GM23338 (cell line): ENCODE measurements at regions not wholly inside any gene's neighbourhood (a gene's known extent, or its start where the extent isn't known, plus 50 kb on each side); places are given as distances from the start of the nearest gene placed in this dataset.

Source experiments
- ATAC-seq: fragments of 200-7000 bp; cut with Tn5 transposase; 3 replicates; pipeline ENCODE4 v1.9.1; 2020
- DNase-seq: peaks from one replicate; pipeline ENCODE4 v3.0.0-alpha.2; 2015; ENCODE audit warnings: low spot score
- H2AFZ ChIP-seq: fragments of 200-600 bp; sonication (generic); 2 replicates; pipeline ENCODE4 v1.8.0; 2016; ENCODE audit warnings: antibody characterized with exemption, mild to moderate bottlenecking, moderate library complexity
- H3F3A ChIP-seq: fragments of 200-600 bp; sonication (generic); replicated peaks from 2 replicates; pipeline ENCODE4 v1.8.0; 2017; ENCODE audit warnings: antibody characterized with exemption, mixed run types, low read depth
- H3K27ac ChIP-seq: fragments of 200-600 bp; sonication (generic); 2 replicates; pipeline ENCODE4 v1.6.1; 2016; ENCODE audit warnings: low read depth
- H3K27me3 ChIP-seq: fragments of 200-600 bp; sonication (generic); 2 replicates; pipeline ENCODE4 v1.8.0; 2016; ENCODE audit warnings: mild to moderate bottlenecking, mixed run types, moderate library complexity; ENCODE audit not compliant: insufficient read depth
- H3K36me3 ChIP-seq: fragments of 200-600 bp; sonication (generic); 2 replicates; pipeline ENCODE4 v1.8.0; 2016; ENCODE audit warnings: mild to moderate bottlenecking; ENCODE audit not compliant: insufficient read depth
- H3K4me1 ChIP-seq: fragments of 200-600 bp; sonication (generic); 2 replicates; pipeline ENCODE4 v1.8.0; 2016; ENCODE audit warnings: mild to moderate bottlenecking, moderate library complexity; ENCODE audit not compliant: insufficient read depth
- H3K4me2 ChIP-seq: fragments of 200-600 bp; sonication (generic); 2 replicates; pipeline ENCODE4 v1.7.1; 2017; ENCODE audit warnings: mixed run types
- H3K4me3 ChIP-seq: fragments of 200-600 bp; sonication (generic); 2 replicates; pipeline ENCODE4 v1.6.1; 2016; ENCODE audit warnings: mixed run types
- H3K79me2 ChIP-seq: fragments of 200-600 bp; sonication (generic); replicated peaks from 2 replicates; pipeline ENCODE4 v1.8.0; 2017; ENCODE audit warnings: mild to moderate bottlenecking; ENCODE audit not compliant: insufficient read depth
- H3K9me2 ChIP-seq: fragments of 200-600 bp; sonication (generic); 2 replicates; pipeline ENCODE4 v1.8.0; 2017; ENCODE audit not compliant: insufficient read depth
- H4K20me1 ChIP-seq: fragments of 200-600 bp; sonication (generic); replicated peaks from 2 replicates; pipeline ENCODE4 v1.8.0; 2017; ENCODE audit warnings: mild to moderate bottlenecking; ENCODE audit not compliant: insufficient read depth
- H3K27ac Mint-ChIP-seq: 2 replicates; pipeline ENCODE4 v1.8.0; 2020; ENCODE audit warnings: inconsistent platforms, mild to moderate bottlenecking, moderate library complexity, mixed read lengths
- H3K27me3 Mint-ChIP-seq: 3 replicates; pipeline ENCODE4 v1.8.0; 2022; ENCODE audit warnings: low read depth, mild to moderate bottlenecking, moderate library complexity, mixed read lengths, inconsistent platforms; ENCODE audit not compliant: insufficient read depth, poor library complexity
- H3K36me3 Mint-ChIP-seq: 3 replicates; pipeline ENCODE4 v1.8.0; 2021; ENCODE audit warnings: low read depth, mild to moderate bottlenecking, inconsistent platforms, moderate library complexity, mixed read lengths
- H3K4me1 Mint-ChIP-seq: 3 replicates; pipeline ENCODE4 v1.8.0; 2020; ENCODE audit warnings: mild to moderate bottlenecking, inconsistent platforms, mixed read lengths
- H3K4me3 Mint-ChIP-seq: 3 replicates; pipeline ENCODE4 v1.8.0; 2021; ENCODE audit warnings: moderate library complexity, mild to moderate bottlenecking, inconsistent platforms, mixed read lengths
- H3K9me3 Mint-ChIP-seq: 3 replicates; pipeline ENCODE4 v1.8.0; 2020; ENCODE audit warnings: moderate library complexity, mild to moderate bottlenecking, inconsistent platforms, mixed read lengths
- EZH2 ChIP-seq: fragments of 200-600 bp; sonication (generic); IDR thresholded peaks from one replicate; pipeline ENCODE4 v1.8.0; 2017; ENCODE audit warnings: antibody characterized with exemption, mild to moderate bottlenecking, low read depth; ENCODE audit not compliant: unreplicated experiment
- POLR2AphosphoS5 ChIP-seq: IDR thresholded peaks from 2 replicates; pipeline ENCODE4 v1.6.1; 2016; ENCODE audit warnings: antibody characterized with exemption, low read depth
- STAT1 ChIP-seq: IDR thresholded peaks from one replicate; pipeline ENCODE4 v1.6.1; 2016; ENCODE audit warnings: antibody characterized with exemption; ENCODE audit not compliant: unreplicated experiment
- ZNF462 ChIP-seq: fragments of 250-450 bp; sonication (Bioruptor Pico); IDR thresholded peaks from 2 replicates; pipeline ENCODE4 v1.5.0; 2020; ENCODE audit warnings: mild to moderate bottlenecking, moderate library complexity
- TF ChIP-seq, protein P1 (sequence below): IDR thresholded peaks from one replicate; pipeline ENCODE4 v1.6.1; 2018; ENCODE audit warnings: antibody characterized with exemption; ENCODE audit not compliant: unreplicated experiment

DNA sequence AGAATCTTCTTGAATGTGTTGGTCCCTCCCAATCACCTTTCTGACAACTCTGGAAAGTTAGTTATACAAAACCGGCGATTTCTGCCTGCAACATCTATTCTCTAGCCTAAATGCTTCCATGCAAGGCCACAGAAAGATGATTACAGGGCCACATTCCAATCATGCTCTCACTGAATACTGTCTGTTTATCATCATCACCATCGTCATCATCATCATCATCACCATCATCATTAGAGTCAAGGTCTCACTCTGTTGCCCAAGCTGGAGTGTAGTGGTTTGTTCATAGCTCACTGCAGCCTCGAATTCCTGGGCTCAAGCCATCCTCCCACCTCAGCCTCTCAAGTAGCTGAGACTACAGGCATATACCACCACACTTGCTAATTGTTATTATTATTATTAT lies 521.2 kb upstream of the DAB1 start (continued):
- no peak for TF ChIP-seq ZNF462

DNA sequence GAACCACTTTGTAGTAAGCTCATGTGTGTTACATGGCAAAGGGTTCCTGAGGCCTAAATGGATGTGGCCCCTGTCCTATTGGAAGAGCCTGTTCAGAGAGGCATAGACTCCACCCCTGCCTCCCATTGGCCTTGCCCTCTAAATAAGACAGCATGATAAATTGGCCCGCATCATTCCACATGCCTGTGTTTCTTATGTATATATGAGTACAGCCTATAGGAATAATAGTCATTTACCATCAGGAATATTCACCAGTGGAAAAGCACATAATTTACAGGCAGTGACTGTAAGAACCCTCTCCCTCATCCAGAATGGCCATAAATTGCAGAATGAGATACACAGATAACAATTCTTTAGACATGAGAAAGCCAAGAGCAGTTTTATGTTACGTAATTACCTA lies 519.5 kb upstream of the DAB1 start:
- Histone ChIP-seq H3K27me3 (no peaks in the 10 kb centered on the region), H3K36me3 (no peaks in the 10 kb centered on the region), H3F3A (0 out of 2 replicates have a peak, but pooled peaks cover 2% of the 10 kb centered on the region), H3K9me2 (0 out of 2 replicates have a peak, but pooled peaks cover 4% of the 10 kb centered on the region), H3K4me1 (no peaks in the 10 kb centered on the region), H3K79me2 (no peaks in the 10 kb centered on the region), H3K4me2 (no peak overlapping the region), H3K4me3 (no peak overlapping the region), H2AFZ (no peak overlapping the region), H3K27ac (no peak overlapping the region), H4K20me1 (no peaks in the 10 kb centered on the region)
- Mint-ChIP-seq H3K4me1 (no peaks in the 10 kb centered on the region; the same call in 2 of the 3 replicates), H3K27ac (no peak overlapping the region), H3K4me3 (no peak overlapping the region), H3K9me3 (no peaks in the 10 kb centered on the region), H3K36me3 (no peaks in the 10 kb centered on the region), H3K27me3 (peaks cover 2% of the 10 kb centered on the region)
- DNase-seq (no peak), ATAC-seq (no peak)
- TF ChIP-seq EZH2 (no peak), STAT1 (no peak), ZNF462 (no peak), POLR2AphosphoS5 (no peak)
- TF ChIP-seq, protein P1, sequence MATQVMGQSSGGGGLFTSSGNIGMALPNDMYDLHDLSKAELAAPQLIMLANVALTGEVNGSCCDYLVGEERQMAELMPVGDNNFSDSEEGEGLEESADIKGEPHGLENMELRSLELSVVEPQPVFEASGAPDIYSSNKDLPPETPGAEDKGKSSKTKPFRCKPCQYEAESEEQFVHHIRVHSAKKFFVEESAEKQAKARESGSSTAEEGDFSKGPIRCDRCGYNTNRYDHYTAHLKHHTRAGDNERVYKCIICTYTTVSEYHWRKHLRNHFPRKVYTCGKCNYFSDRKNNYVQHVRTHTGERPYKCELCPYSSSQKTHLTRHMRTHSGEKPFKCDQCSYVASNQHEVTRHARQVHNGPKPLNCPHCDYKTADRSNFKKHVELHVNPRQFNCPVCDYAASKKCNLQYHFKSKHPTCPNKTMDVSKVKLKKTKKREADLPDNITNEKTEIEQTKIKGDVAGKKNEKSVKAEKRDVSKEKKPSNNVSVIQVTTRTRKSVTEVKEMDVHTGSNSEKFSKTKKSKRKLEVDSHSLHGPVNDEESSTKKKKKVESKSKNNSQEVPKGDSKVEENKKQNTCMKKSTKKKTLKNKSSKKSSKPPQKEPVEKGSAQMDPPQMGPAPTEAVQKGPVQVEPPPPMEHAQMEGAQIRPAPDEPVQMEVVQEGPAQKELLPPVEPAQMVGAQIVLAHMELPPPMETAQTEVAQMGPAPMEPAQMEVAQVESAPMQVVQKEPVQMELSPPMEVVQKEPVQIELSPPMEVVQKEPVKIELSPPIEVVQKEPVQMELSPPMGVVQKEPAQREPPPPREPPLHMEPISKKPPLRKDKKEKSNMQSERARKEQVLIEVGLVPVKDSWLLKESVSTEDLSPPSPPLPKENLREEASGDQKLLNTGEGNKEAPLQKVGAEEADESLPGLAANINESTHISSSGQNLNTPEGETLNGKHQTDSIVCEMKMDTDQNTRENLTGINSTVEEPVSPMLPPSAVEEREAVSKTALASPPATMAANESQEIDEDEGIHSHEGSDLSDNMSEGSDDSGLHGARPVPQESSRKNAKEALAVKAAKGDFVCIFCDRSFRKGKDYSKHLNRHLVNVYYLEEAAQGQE, result no peak
